ENCODE measurements at regions not wholly inside any gene's neighbourhood (a gene's known extent, or its start where the extent isn't known, plus 50 kb on each side); places are given as distances from the start of the nearest gene placed in this dataset.

- H3K36me3 ChIP-seq, result no peaks in the 10 kb centered on the region
- ATAC-seq (ENCODE audit: low FRiP score in 2 of 2) (no peak), DNase-seq (no peak)
- no peak overlapping the region for H3K4me3 ChIP-seq
- TF ChIP-seq POLR2A (IDR thresholded peaks at IDR 0.05) (no peak), CTCF (IDR thresholded peaks at IDR 0.05) (no peak), EP300 (IDR thresholded peaks at IDR 0.05) (no peak), POLR2AphosphoS5 (IDR thresholded peaks at IDR 0.05) (no peak)
- 71 to 74% methylated on average over 2 of the region's 2 CpGs for WGBS, 2 donors
- no peaks in the 10 kb centered on the region for H3K9me3 ChIP-seq
- no peak overlapping the region for H3K27ac ChIP-seq
- H3K4me1 ChIP-seq, result no peaks in the 10 kb centered on the region
- H3K27me3 ChIP-seq, result no peaks in the 10 kb centered on the region
These were observed 68.0 kb upstream of the SGCD start for GRCh38 chr5:156258934-156259333.

- H3K36me3 ChIP-seq, result no peaks in the 10 kb centered on the region
- TF ChIP-seq EP300 (IDR thresholded peaks at IDR 0.05), result no peak
- TF ChIP-seq POLR2A (IDR thresholded peaks at IDR 0.05), result no peak
- TF ChIP-seq POLR2AphosphoS5 (IDR thresholded peaks at IDR 0.05), result no peak
- no peak for TF ChIP-seq CTCF (IDR thresholded peaks at IDR 0.05)
- no peak overlapping the region for H3K27ac ChIP-seq
- DNase-seq (no peak), ATAC-seq (ENCODE audit: low FRiP score in 2 of 2) (no peak)
- no peaks in the 10 kb centered on the region for H3K27me3 ChIP-seq
- no peaks in the 10 kb centered on the region for H3K9me3 ChIP-seq
- 54 to 55% methylated on average over 5 of the region's 5 CpGs for WGBS, 2 donors
- no peaks in the 10 kb centered on the region for H3K4me1 ChIP-seq
- H3K4me3 ChIP-seq, result no peak overlapping the region
These were observed 67.3 kb upstream of the SGCD start for GRCh38 chr5:156259618-156260017.

- no peak for ATAC-seq (ENCODE audit: low FRiP score in 2 of 2)
- Histone ChIP-seq H3K27ac (no peak overlapping the region), H3K36me3 (no peaks in the 10 kb centered on the region), H3K9me3 (no peaks in the 10 kb centered on the region), H3K4me3 (no peak overlapping the region), H3K4me1 (no peaks in the 10 kb centered on the region), H3K27me3 (no peaks in the 10 kb centered on the region)
- DNase-seq, result no peak
- no peak for TF ChIP-seq POLR2A (IDR thresholded peaks at IDR 0.05)
- TF ChIP-seq POLR2AphosphoS5 (IDR thresholded peaks at IDR 0.05), result no peak
- TF ChIP-seq CTCF (IDR thresholded peaks at IDR 0.05), result no peak
- TF ChIP-seq EP300 (IDR thresholded peaks at IDR 0.05), result no peak
- WGBS, 2 donors, result 83 to 84% methylated on average over 5 of the region's 5 CpGs
These were observed 65.6 kb upstream of the SGCD start for GRCh38 chr5:156261275-156261939.

- Histone ChIP-seq H3K9me3 (peaks cover 0 to 6% (median 3%) of the 10 kb centered on the region in 4 donors), H3K36me3 (no peaks in the 10 kb centered on the region), H3K27me3 (no peaks in the 10 kb centered on the region), H3K4me1 (no peaks in the 10 kb centered on the region), H3K27ac (no peak overlapping the region), H3K4me3 (no peak overlapping the region)
- ATAC-seq (ENCODE audit: low FRiP score in 2 of 2), result no peak
- TF ChIP-seq CTCF (IDR thresholded peaks at IDR 0.05) (no peak), EP300 (IDR thresholded peaks at IDR 0.05) (no peak), POLR2AphosphoS5 (IDR thresholded peaks at IDR 0.05) (no peak)
- DNase-seq, result no peak
These were observed 55.4 kb upstream of the SGCD start for GRCh38 chr5:156271569-156271968.

- Histone ChIP-seq H3K27ac (no peak overlapping the region), H3K4me1 (no peaks in the 10 kb centered on the region), H3K4me3 (no peak overlapping the region), H3K36me3 (no peaks in the 10 kb centered on the region), H3K9me3 (peaks cover 0 to 6% (median 3%) of the 10 kb centered on the region in 4 donors), H3K27me3 (no peaks in the 10 kb centered on the region)
- ATAC-seq (ENCODE audit: low FRiP score in 2 of 2), result no peak
- TF ChIP-seq POLR2A (IDR thresholded peaks at IDR 0.05), result no peak
- no peak for TF ChIP-seq EP300 (IDR thresholded peaks at IDR 0.05)
- TF ChIP-seq POLR2AphosphoS5 (IDR thresholded peaks at IDR 0.05), result no peak
- TF ChIP-seq CTCF (IDR thresholded peaks at IDR 0.05), result no peak
- 91 to 98% methylated on average over 3 of the region's 3 CpGs for WGBS, 2 donors
- no peak for DNase-seq
These were observed 54.8 kb upstream of the SGCD start for GRCh38 chr5:156272139-156272538.
